ENCODE measurements at regions not wholly inside any gene's neighbourhood (a gene's known extent, or its start where the extent isn't known, plus 50 kb on each side); places are given as distances from the start of the nearest gene placed in this dataset.
"Not testable (repeated sequence)": the region's sequence is repeated elsewhere in the genome, so short reads cannot be mapped to it uniquely, and the experiment has no call there.

DNA sequence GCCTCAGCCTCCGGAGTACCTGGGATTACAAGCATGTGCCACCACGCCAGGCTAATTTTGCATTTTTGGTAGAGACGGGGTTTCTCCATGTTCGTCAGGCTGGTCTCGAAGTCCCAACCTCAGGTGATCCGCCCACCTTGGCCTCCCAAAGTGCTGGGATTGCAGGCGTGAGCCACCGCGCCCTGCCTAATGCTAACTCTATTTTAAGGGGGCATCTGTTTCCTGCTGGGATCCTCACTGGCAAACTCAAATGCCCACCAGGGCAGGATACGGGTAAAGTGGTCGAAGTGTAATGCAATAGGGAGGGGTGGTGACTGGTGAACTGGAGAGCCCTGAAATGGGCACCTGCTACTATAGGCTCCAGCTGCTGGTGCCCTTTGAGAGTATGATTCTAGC is 131.9 kb upstream of the ZNF217 start:
- DNase-seq (ENCODE audit: low spot score in 2 of 2), result no peak
- Histone ChIP-seq H3K4me1 (no peaks in the 10 kb centered on the region), H3K4me3 (no peak overlapping the region), H3K36me3 (no peaks in the 10 kb centered on the region), H3K27ac (no peak overlapping the region), H3K9me3 (no peaks in the 10 kb centered on the region), H3K27me3 (no peaks in the 10 kb centered on the region)
- intact Hi-C loops (cut with DNase I; ENCODE audit: low total_unique reads), result no loop called here
- TF ChIP-seq, protein P1, sequence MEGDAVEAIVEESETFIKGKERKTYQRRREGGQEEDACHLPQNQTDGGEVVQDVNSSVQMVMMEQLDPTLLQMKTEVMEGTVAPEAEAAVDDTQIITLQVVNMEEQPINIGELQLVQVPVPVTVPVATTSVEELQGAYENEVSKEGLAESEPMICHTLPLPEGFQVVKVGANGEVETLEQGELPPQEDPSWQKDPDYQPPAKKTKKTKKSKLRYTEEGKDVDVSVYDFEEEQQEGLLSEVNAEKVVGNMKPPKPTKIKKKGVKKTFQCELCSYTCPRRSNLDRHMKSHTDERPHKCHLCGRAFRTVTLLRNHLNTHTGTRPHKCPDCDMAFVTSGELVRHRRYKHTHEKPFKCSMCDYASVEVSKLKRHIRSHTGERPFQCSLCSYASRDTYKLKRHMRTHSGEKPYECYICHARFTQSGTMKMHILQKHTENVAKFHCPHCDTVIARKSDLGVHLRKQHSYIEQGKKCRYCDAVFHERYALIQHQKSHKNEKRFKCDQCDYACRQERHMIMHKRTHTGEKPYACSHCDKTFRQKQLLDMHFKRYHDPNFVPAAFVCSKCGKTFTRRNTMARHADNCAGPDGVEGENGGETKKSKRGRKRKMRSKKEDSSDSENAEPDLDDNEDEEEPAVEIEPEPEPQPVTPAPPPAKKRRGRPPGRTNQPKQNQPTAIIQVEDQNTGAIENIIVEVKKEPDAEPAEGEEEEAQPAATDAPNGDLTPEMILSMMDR (IDR thresholded peaks at IDR 0.05), result no peak
- TF ChIP-seq POLR2AphosphoS5 (IDR thresholded peaks at IDR 0.05) (no peak), POLR2A (IDR thresholded peaks at IDR 0.05) (no peak)

DNA sequence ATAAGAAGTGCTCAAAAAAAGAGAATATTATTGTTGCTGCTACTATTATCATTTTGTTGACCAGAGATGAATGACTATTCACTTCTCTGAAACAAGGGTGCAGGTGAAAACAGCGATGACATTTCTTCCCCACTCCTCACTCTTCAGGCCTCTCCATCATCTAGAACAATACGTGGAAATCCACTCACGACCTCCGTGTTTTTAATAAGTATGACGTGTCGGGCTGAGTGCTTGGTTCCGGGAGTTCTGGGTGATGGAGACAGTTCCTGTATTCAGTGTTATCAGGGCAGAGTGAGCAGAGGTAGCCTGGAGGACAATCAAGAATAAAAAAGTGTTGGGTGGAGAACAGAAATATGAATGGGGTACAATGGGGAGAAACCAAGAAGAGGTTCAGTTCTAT is 130.0 kb upstream of the ZNF217 start:
- no peak overlapping the region for H3K4me3 ChIP-seq
- TF ChIP-seq POLR2A (IDR thresholded peaks at IDR 0.05) (no peak), POLR2AphosphoS5 (IDR thresholded peaks at IDR 0.05) (no peak)
- TF ChIP-seq, protein P1 (IDR thresholded peaks at IDR 0.05), result no peak
- no peak for DNase-seq (ENCODE audit: low spot score in 2 of 2)

DNA sequence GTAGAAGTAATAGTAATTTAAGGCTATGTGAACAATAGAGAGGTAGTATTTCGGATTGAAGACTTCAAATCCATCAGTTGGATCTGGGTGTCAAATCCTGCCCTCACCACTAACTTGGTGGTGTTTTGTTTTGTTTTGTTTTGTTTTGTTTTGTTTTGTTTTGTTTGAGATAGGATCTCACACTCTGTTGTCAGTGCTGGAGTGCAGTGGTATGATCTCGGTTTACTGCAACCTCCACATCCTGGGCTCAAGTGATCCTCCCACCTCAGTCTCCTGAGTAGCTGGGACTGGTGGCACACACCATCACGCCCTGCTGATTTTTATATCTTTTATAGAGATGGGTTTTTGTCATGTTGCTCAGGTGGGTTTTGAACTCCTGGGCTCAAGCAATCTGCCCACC is 129.4 kb upstream of the ZNF217 start:
- TF ChIP-seq POLR2A (IDR thresholded peaks at IDR 0.05) (no peak), POLR2AphosphoS5 (IDR thresholded peaks at IDR 0.05) (no peak)
- TF ChIP-seq, protein P1 (IDR thresholded peaks at IDR 0.05), result no peak
- Histone ChIP-seq H3K9me3 (no peaks in the 10 kb centered on the region), H3K27ac (no peak overlapping the region), H3K4me1 (no peaks in the 10 kb centered on the region), H3K36me3 (no peaks in the 10 kb centered on the region), H3K4me3 (no peak overlapping the region), H3K27me3 (no peaks in the 10 kb centered on the region)
- intact Hi-C loops (cut with DNase I; ENCODE audit: low total_unique reads), result no loop called here
- no peak for DNase-seq (ENCODE audit: low spot score in 2 of 2)

More for the DNA sequence above, 130.0 kb upstream of the ZNF217 start:
- H3K27me3 ChIP-seq, result no peaks in the 10 kb centered on the region
- intact Hi-C loops (cut with DNase I; ENCODE audit: low total_unique reads), result no loop called here
- H3K36me3 ChIP-seq, result no peaks in the 10 kb centered on the region
- no peaks in the 10 kb centered on the region for H3K9me3 ChIP-seq
- no peak overlapping the region for H3K27ac ChIP-seq
- H3K4me1 ChIP-seq, result no peaks in the 10 kb centered on the region

DNA sequence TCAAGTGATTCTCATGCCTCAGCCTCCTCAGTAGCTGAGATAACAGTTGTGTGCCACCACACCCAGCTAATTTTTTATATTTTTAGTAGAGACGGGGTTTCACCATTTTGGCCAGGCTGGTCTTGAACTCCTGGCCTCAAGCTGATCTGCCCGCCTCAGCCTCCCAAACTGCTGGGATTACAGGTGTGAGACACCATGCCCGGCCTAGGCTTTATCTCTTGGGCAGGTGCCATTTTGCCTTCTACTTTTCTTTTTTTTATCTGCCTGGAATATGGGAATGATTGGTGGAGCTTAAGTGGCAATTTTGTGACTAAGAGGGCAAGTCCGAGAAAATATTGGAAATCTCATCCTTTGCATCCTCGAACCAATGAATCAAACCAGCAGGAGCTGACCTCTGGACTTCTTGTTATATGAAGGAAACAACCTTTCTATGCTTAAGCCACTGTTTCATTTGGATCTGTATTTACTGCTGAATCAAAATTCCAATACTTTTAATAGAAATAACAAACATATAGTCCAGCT is 128.9 kb upstream of the ZNF217 start:
- no peak for DNase-seq (ENCODE audit: low spot score in 2 of 2)
- Histone ChIP-seq H3K36me3 (no peaks in the 10 kb centered on the region), H3K4me3 (no peak overlapping the region), H3K27ac (no peak overlapping the region), H3K4me1 (no peaks in the 10 kb centered on the region), H3K9me3 (no peaks in the 10 kb centered on the region), H3K27me3 (no peaks in the 10 kb centered on the region)
- TF ChIP-seq, protein P1 (IDR thresholded peaks at IDR 0.05), result no peak
- TF ChIP-seq POLR2A (IDR thresholded peaks at IDR 0.05) (no peak), POLR2AphosphoS5 (IDR thresholded peaks at IDR 0.05) (no peak)
- intact Hi-C loops (cut with DNase I; ENCODE audit: low total_unique reads), result no loop called here

DNA sequence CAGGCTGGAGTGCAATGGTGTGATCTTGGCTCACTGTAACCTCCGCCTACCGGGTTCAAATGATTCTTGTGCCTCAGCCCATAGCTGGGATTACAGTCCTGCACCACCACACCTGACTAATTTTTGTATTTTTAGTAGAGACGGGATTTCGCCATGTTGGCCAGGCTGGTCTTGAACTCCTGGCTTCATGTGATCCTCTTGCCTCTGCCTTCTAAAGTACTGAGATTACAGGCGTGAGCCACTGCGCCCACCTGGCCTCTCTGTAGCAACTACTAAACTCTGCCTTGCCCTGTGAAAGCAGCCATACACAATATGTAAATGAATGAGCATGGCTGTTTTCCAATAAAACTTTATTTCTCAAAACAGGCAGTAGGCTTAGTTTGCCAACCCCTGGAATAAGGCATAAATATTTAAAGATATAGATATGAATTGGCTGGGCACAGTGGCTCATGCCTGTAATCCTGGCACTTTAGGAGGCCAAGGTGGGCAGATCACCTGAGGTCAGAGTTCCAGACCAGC is 127.9 kb upstream of the ZNF217 start:
- H3K9me3 ChIP-seq; DNase-seq (ENCODE audit: low spot score in 2 of 2); intact Hi-C loops (cut with DNase I; ENCODE audit: low total_unique reads); H3K27me3 ChIP-seq; H3K4me3 ChIP-seq; H3K36me3 ChIP-seq; H3K27ac ChIP-seq; H3K4me1 ChIP-seq: not testable (repeated sequence)

DNA sequence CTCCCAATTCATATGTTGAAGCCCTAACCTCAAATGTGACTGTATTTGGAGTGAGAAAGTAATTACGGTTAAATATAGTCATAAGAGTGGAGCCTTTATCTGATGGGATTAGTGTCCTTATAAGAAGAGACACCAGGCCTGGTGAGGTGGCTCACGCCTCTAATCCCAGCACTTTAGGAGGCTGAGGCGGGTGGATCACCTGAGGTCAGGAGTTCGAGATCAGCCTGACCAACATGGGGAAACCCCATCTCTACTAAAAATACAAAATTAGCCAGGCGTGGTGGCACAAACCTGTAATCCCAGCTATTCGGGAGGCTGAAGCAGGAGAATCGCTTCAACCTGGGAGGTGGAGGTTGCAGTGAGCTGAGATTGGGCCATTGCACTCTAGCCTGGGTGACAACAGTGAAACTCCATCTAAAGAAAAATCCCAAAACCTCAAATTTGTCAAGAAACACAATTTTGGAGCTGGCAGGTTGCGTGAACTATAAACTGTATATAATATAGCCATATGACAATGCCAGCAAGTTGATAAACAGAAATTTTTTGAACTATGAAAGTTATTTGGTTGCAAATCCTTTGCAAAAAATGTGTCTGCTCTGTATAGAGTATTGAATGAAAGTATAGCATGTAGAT is 125.6 kb upstream of the ZNF217 start:
- intact Hi-C loops (cut with DNase I; ENCODE audit: low total_unique reads); H3K36me3 ChIP-seq; H3K27ac ChIP-seq; H3K9me3 ChIP-seq; DNase-seq (ENCODE audit: low spot score in 2 of 2); H3K4me1 ChIP-seq; H3K27me3 ChIP-seq; H3K4me3 ChIP-seq: not testable (repeated sequence)

All from breast epithelium (tissue), 4 donors.